GM19023 (cell line): ENCODE measurements at regions not wholly inside any gene's neighbourhood (a gene's known extent, or its start where the extent isn't known, plus 50 kb on each side); places are given as distances from the start of the nearest gene placed in this dataset.
"Not testable (repeated sequence)": the region's sequence is repeated elsewhere in the genome, so short reads cannot be mapped to it uniquely, and the experiment has no call there.

Experiments
- ATAC-seq: cut with Tn5 transposase; IDR thresholded peaks from one replicate; pipeline ENCODE4 v1.9.1; 2021; ENCODE audit warnings: mild to moderate bottlenecking, moderate library complexity; ENCODE audit not compliant: unreplicated experiment

GRCh38 chr16:46519063-46519462 lies 102.1 kb downstream of the SHCBP1 start:
- ATAC-seq = no peak

- no peak for ATAC-seq
These were observed 124.5 kb downstream of the SHCBP1 start for GRCh38 chr16:46496701-46497100.

GRCh38 chr16:46482895-46483294 lies 138.3 kb downstream of the SHCBP1 start:
- ATAC-seq = no peak

- ATAC-seq = no peak
These were observed 154.9 kb downstream of the SHCBP1 start for GRCh38 chr16:46466239-46466638.

GRCh38 chr16:46454801-46455200 lies 166.4 kb downstream of the SHCBP1 start:
- not testable (repeated sequence) for ATAC-seq

- ATAC-seq = no peak
These were observed 192.8 kb downstream of the SHCBP1 start for GRCh38 chr16:46428108-46429061.

- ATAC-seq = no peak
These were observed 193.7 kb downstream of the SHCBP1 start for GRCh38 chr16:46427340-46428107.

- no peak for ATAC-seq
These were observed 194.8 kb downstream of the SHCBP1 start for GRCh38 chr16:46426336-46426735.

GRCh38 chr16:46404028-46404427 lies 217.2 kb downstream of the SHCBP1 start:
- no peak for ATAC-seq

- not testable (repeated sequence) for ATAC-seq
These were observed 222.6 kb downstream of the SHCBP1 start for GRCh38 chr16:46398559-46398958.

GRCh38 chr16:46396883-46397270 lies 224.3 kb downstream of the SHCBP1 start:
- ATAC-seq = not testable (repeated sequence)

- ATAC-seq = not testable (repeated sequence)
These were observed 224.9 kb downstream of the SHCBP1 start for GRCh38 chr16:46396131-46396882.

GRCh38 chr16:46395391-46395921 lies 225.7 kb downstream of the SHCBP1 start:
- ATAC-seq = not testable (repeated sequence)

- ATAC-seq = not testable (repeated sequence)
These were observed 226.2 kb downstream of the SHCBP1 start for GRCh38 chr16:46394963-46395362.

- not testable (repeated sequence) for ATAC-seq
These were observed 227.0 kb downstream of the SHCBP1 start for GRCh38 chr16:46394149-46394548.

- ATAC-seq = not testable (repeated sequence)
These were observed 228.1 kb downstream of the SHCBP1 start for GRCh38 chr16:46392930-46393722.

- ATAC-seq = not testable (repeated sequence)
These were observed 230.3 kb downstream of the SHCBP1 start for GRCh38 chr16:46390660-46391462.

- not testable (repeated sequence) for ATAC-seq
These were observed 231.6 kb downstream of the SHCBP1 start for GRCh38 chr16:46389561-46390041.

- not testable (repeated sequence) for ATAC-seq
These were observed 232.2 kb downstream of the SHCBP1 start for GRCh38 chr16:46388939-46389491.
